ENCODE measurements at regions not wholly inside any gene's neighbourhood (a gene's known extent, or its start where the extent isn't known, plus 50 kb on each side); places are given as distances from the start of the nearest gene placed in this dataset.
"Not testable (repeated sequence)": the region's sequence is repeated elsewhere in the genome, so short reads cannot be mapped to it uniquely, and the experiment has no call there.

- Histone ChIP-seq H3K27me3 (no peaks in the 10 kb centered on the region), H3K4me1 (no peaks in the 10 kb centered on the region), H3K9me3 (peaks cover 0 to 4% (median 0%) of the 10 kb centered on the region in 11 donors), H3K27ac (no peak overlapping the region), H3K4me3 (no peak overlapping the region), H3K36me3 (no peaks in the 10 kb centered on the region)
- 91% methylated on average over 7 of the region's 7 CpGs for WGBS, 2 donors
- no peak for TF ChIP-seq CTCF (IDR thresholded peaks at IDR 0.05)
- intact Hi-C loops (cut with DNase I) = no loop called here
- no peak for DNase-seq
- ATAC-seq = no peak
Observed at GRCh38 chr7:120060875-120061274, 212.1 kb upstream of the KCND2 start.

- peak in 1 of 8 donors; percentile 44 for ATAC-seq
- no peak for DNase-seq
Observed at GRCh38 chr7:120064565-120064964, 208.4 kb upstream of the KCND2 start.

GRCh38 chr7:120066898-120067297 lies 206.1 kb upstream of the KCND2 start:
- H3K4me1 ChIP-seq; ATAC-seq; H3K4me3 ChIP-seq; H3K27ac ChIP-seq; H3K9me3 ChIP-seq; H3K27me3 ChIP-seq; H3K36me3 ChIP-seq; intact Hi-C loops (cut with DNase I); DNase-seq: not testable (repeated sequence)

More at GRCh38 chr7:120064565-120064964, 208.4 kb upstream of the KCND2 start:
- intact Hi-C loops (cut with DNase I) = no loop called here
- no peaks in the 10 kb centered on the region for H3K36me3 ChIP-seq
- H3K4me3 ChIP-seq = no peak overlapping the region
- peaks cover 0 to 8% (median 0%) of the 10 kb centered on the region in 11 donors for H3K9me3 ChIP-seq
- H3K27me3 ChIP-seq = no peaks in the 10 kb centered on the region
- H3K4me1 ChIP-seq = no peaks in the 10 kb centered on the region
- no peak for TF ChIP-seq CTCF (IDR thresholded peaks at IDR 0.05)
- no peak overlapping the region for H3K27ac ChIP-seq

DNA sequence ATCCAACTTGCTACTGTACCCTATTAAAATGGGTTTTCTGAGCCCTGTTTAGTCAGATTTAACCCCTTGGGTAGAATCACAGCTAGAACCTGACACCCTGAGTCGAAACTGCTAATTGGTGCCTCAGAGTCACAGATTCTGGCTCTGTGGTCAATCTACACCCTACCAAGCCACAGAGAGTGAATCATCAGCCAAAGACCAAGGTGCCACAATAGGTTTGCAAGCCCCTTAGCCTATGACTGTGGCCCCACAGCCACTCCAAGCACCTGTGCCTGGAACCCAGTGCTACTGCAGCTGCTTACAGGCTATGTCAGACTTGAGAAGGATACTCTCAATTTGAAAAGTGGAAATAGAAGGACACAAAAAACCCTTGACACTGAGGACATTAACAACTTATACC lies 202.8 kb upstream of the KCND2 start:
- no peak for DNase-seq
- Histone ChIP-seq H3K4me3 (no peak overlapping the region), H3K27ac (no peak overlapping the region), H3K27me3 (no peaks in the 10 kb centered on the region), H3K9me3 (peaks cover 0 to 22% (median 0%) of the 10 kb centered on the region in 11 donors), H3K36me3 (no peaks in the 10 kb centered on the region), H3K4me1 (no peaks in the 10 kb centered on the region)
- intact Hi-C loops (cut with DNase I) = no loop called here
- 45 to 65% methylated on average over 1 of the region's 1 CpG for WGBS, 2 donors
- no peak for ATAC-seq
- TF ChIP-seq CTCF (IDR thresholded peaks at IDR 0.05) = no peak

- intact Hi-C loops (cut with DNase I) = no loop called here
Observed at GRCh38 chr7:120077777-120078176, 195.2 kb upstream of the KCND2 start.

More at GRCh38 chr7:120077777-120078176, 195.2 kb upstream of the KCND2 start:
- H3K27me3 ChIP-seq = peaks cover 0 to 2% (median 0%) of the 10 kb centered on the region in 7 donors
- TF ChIP-seq CTCF (IDR thresholded peaks at IDR 0.05) = no peak
- no peak overlapping the region for H3K4me3 ChIP-seq
- H3K27ac ChIP-seq = no peak overlapping the region
- DNase-seq = no peak
- peaks cover 0 to 10% (median 0%) of the 10 kb centered on the region in 11 donors for H3K9me3 ChIP-seq
- whole genome bisulfite sequencing, 2 donors = 55 to 65% methylated on average over 3 of the region's 3 CpGs
- no peaks in the 10 kb centered on the region for H3K4me1 ChIP-seq
- no peak for ATAC-seq
- no peaks in the 10 kb centered on the region for H3K36me3 ChIP-seq

Measured in heart right ventricle (tissue), 16 donors.